GM12874 (cell line): ENCODE measurements at regions not wholly inside any gene's neighbourhood (a gene's known extent, or its start where the extent isn't known, plus 50 kb on each side); places are given as distances from the start of the nearest gene placed in this dataset.

Source experiments
- CTCF ChIP-seq: IDR thresholded peaks from 2 replicates; pipeline ENCODE4 v1.5.1; 2011; ENCODE audit warnings: low read depth, mild to moderate bottlenecking, control low read depth, low read length, moderate library complexity; ENCODE audit not compliant: insufficient read depth

GRCh38 chr9:107183176-107183575 lies 99.9 kb upstream of the RAD23B start:
- no peak for TF ChIP-seq CTCF

- TF ChIP-seq CTCF = no peak
These were observed 94.7 kb upstream of the RAD23B start for GRCh38 chr9:107188376-107188775.

- no peak for TF ChIP-seq CTCF
These were observed 92.8 kb upstream of the RAD23B start for GRCh38 chr9:107190061-107190935.

- no peak for TF ChIP-seq CTCF
These were observed 92.2 kb upstream of the RAD23B start for GRCh38 chr9:107190936-107191290.

GRCh38 chr9:107193251-107193650 lies 89.8 kb upstream of the RAD23B start:
- no peak for TF ChIP-seq CTCF

GRCh38 chr9:107198718-107199117 lies 84.4 kb upstream of the RAD23B start:
- TF ChIP-seq CTCF = no peak

- TF ChIP-seq CTCF = no peak
These were observed 75.0 kb upstream of the RAD23B start for GRCh38 chr9:107208121-107208520.
